HG02973 (cell line): ENCODE measurements at regions not wholly inside any gene's neighbourhood (a gene's known extent, or its start where the extent isn't known, plus 50 kb on each side); places are given as distances from the start of the nearest gene placed in this dataset.

ENCODE experiments used
- ATAC-seq: cut with Tn5 transposase; IDR thresholded peaks from one replicate; pipeline ENCODE4 v1.9.1; 2021; ENCODE audit warnings: moderate library complexity; ENCODE audit not compliant: unreplicated experiment

- ATAC-seq, result no peak
Measured at GRCh38 chr13:74820809-74821208, 661.2 kb downstream of the TBC1D4 start.

- ATAC-seq, result no peak
Measured at GRCh38 chr13:74819549-74819948, 662.4 kb downstream of the TBC1D4 start.

- no peak for ATAC-seq
Measured at GRCh38 chr13:74816737-74817136, 665.2 kb downstream of the TBC1D4 start.

- no peak for ATAC-seq
Measured at GRCh38 chr13:74796157-74796556, 662.0 kb upstream of the KLF12 start.

GRCh38 chr13:74795526-74795925 is 661.3 kb upstream of the KLF12 start:
- no peak for ATAC-seq

GRCh38 chr13:74794582-74794981 is 660.4 kb upstream of the KLF12 start:
- ATAC-seq, result no peak

GRCh38 chr13:74794147-74794546 is 659.9 kb upstream of the KLF12 start:
- ATAC-seq, result no peak

- ATAC-seq, result no peak
Measured at GRCh38 chr13:74784959-74785358, 650.8 kb upstream of the KLF12 start.

GRCh38 chr13:74778946-74779345 is 644.7 kb upstream of the KLF12 start:
- ATAC-seq, result no peak

GRCh38 chr13:74778087-74778486 is 643.9 kb upstream of the KLF12 start:
- no peak for ATAC-seq

GRCh38 chr13:74774264-74774663 is 640.1 kb upstream of the KLF12 start:
- ATAC-seq, result no peak

GRCh38 chr13:74773248-74773647 is 639.0 kb upstream of the KLF12 start:
- ATAC-seq, result no peak

- ATAC-seq, result no peak
Measured at GRCh38 chr13:74771964-74772363, 637.8 kb upstream of the KLF12 start.

- no peak for ATAC-seq
Measured at GRCh38 chr13:74770361-74770760, 636.2 kb upstream of the KLF12 start.

GRCh38 chr13:74769333-74769732 is 635.1 kb upstream of the KLF12 start:
- no peak for ATAC-seq

- no peak for ATAC-seq
Measured at GRCh38 chr13:74768521-74769085, 634.4 kb upstream of the KLF12 start.

- no peak for ATAC-seq
Measured at GRCh38 chr13:74767050-74767449, 632.8 kb upstream of the KLF12 start.

GRCh38 chr13:74765955-74766354 is 631.8 kb upstream of the KLF12 start:
- ATAC-seq, result no peak

GRCh38 chr13:74761801-74762757 is 627.9 kb upstream of the KLF12 start:
- ATAC-seq, result no peak

GRCh38 chr13:74758188-74758587 is 624.0 kb upstream of the KLF12 start:
- ATAC-seq, result no peak

- no peak for ATAC-seq
Measured at GRCh38 chr13:74755065-74755464, 620.9 kb upstream of the KLF12 start.

GRCh38 chr13:74751739-74752138 is 617.5 kb upstream of the KLF12 start:
- no peak for ATAC-seq
